Fibroblast of lung (primary cell): ENCODE measurements at regions not wholly inside any gene's neighbourhood (a gene's known extent, or its start where the extent isn't known, plus 50 kb on each side); places are given as distances from the start of the nearest gene placed in this dataset.

Experiments
- DNase-seq, 2 donors: peaks; one replicate each; pipeline versions ENCODE4 v3.0.0 to v3.0.0-alpha.2; 2010; ENCODE audit warnings: low read depth in 2 of 2
- H2AFZ ChIP-seq: 2 replicates; pipeline ENCODE4 v1.5.1; 2012; ENCODE audit warnings: low read length, control low read depth, inconsistent platforms
- H3K27ac ChIP-seq: 2 replicates; pipeline ENCODE4 v1.5.1; 2011; ENCODE audit warnings: low read length, control low read depth; ENCODE audit not compliant: insufficient read depth
- H3K27me3 ChIP-seq: 2 replicates; pipeline ENCODE4 v1.5.1; 2011; ENCODE audit warnings: mild to moderate bottlenecking, low read length; ENCODE audit not compliant: control insufficient read depth, insufficient read depth
- H3K36me3 ChIP-seq: 2 replicates; pipeline ENCODE4 v1.5.1; 2011; ENCODE audit warnings: low read length; ENCODE audit not compliant: control insufficient read depth, insufficient read depth
- H3K4me1 ChIP-seq: 2 replicates; pipeline ENCODE4 v1.5.1; 2011; ENCODE audit warnings: low read length; ENCODE audit not compliant: control insufficient read depth, insufficient read depth; ENCODE audit errors: extremely low read depth
- H3K4me2 ChIP-seq: 2 replicates; pipeline ENCODE4 v1.5.1; 2011; ENCODE audit warnings: low read length, control low read depth; ENCODE audit not compliant: insufficient read depth; ENCODE audit errors: extremely low read depth
- H3K4me3 ChIP-seq, 4 experiments: fragments of 200-600 bp in 1 of 4; sonication (generic) in 1 of 4; replicated peaks in 1 of 4; 2 replicates each; pipeline ENCODE4 v1.5.1; 2011 to 2016; ENCODE audit warnings: low read length in 4 of 4, low read depth in 3 of 4, mild to moderate bottlenecking in 3 of 4, control low read depth in 2 of 4, inconsistent platforms in 1 of 4, mixed read lengths in 1 of 4; ENCODE audit not compliant: insufficient read depth in 1 of 4; ENCODE audit errors: control extremely low read depth in 1 of 4
- H3K79me2 ChIP-seq: 2 replicates; pipeline ENCODE4 v1.5.1; 2012; ENCODE audit warnings: mild to moderate bottlenecking, low read length, inconsistent platforms; ENCODE audit not compliant: control insufficient read depth, insufficient read depth
- H3K9ac ChIP-seq: 2 replicates; pipeline ENCODE4 v1.5.1; 2011; ENCODE audit warnings: mild to moderate bottlenecking, low read length, control low read depth; ENCODE audit not compliant: insufficient read depth
- H3K9me3 ChIP-seq: 2 replicates; pipeline ENCODE4 v1.5.1; 2012; ENCODE audit warnings: low read depth, low read length; ENCODE audit not compliant: control insufficient read depth, insufficient read depth
- H4K20me1 ChIP-seq: 2 replicates; pipeline ENCODE4 v1.5.1; 2011; ENCODE audit warnings: low read length; ENCODE audit not compliant: control insufficient read depth, insufficient read depth; ENCODE audit errors: extremely low read depth
- CTCF ChIP-seq, 2 donors: IDR thresholded peaks in 1 of 2; conservative IDR thresholded peaks in 1 of 2; 1 replicate in 1 of 2; 2 replicates in 1 of 2; pipeline ENCODE4 v1.5.1; 2011 to 2012; ENCODE audit warnings: low read length in 2 of 2, control low read depth in 1 of 2, inconsistent platforms in 1 of 2, low read depth in 1 of 2, mild to moderate bottlenecking in 1 of 2
- EZH2 ChIP-seq: IDR thresholded peaks from 2 replicates; pipeline ENCODE4 v1.5.1; 2012; ENCODE audit warnings: low read length, control low read depth, mild to moderate bottlenecking; ENCODE audit errors: missing control alignments

GRCh38 chr7:52540041-52540440 lies 495.4 kb upstream of the POM121L12 start:
- Histone ChIP-seq H2AFZ (no peak overlapping the region), H3K9ac (no peak overlapping the region), H4K20me1 (no peaks in the 10 kb centered on the region), H3K4me3 (no peak overlapping the region), H3K9me3 (no peaks in the 10 kb centered on the region), H3K4me2 (no peak overlapping the region), H3K27ac (no peak overlapping the region), H3K36me3 (no peaks in the 10 kb centered on the region), H3K79me2 (no peaks in the 10 kb centered on the region), H3K27me3 (no peaks in the 10 kb centered on the region), H3K4me1 (no peaks in the 10 kb centered on the region)
- peak in 1 of 2 donors; percentile 55 for DNase-seq
- TF ChIP-seq CTCF (conservative IDR thresholded peaks at IDR 0.05 in 1 of 2, IDR thresholded peaks at IDR 0.05 in 1 of 2; ENCODE audit: low read depth in 1 of 2, low read length in 2 of 2), result no peak
- no peak for TF ChIP-seq EZH2

GRCh38 chr7:52539414-52539813 lies 496.0 kb upstream of the POM121L12 start:
- H3K27me3 ChIP-seq, result no peaks in the 10 kb centered on the region
- H3K36me3 ChIP-seq, result no peaks in the 10 kb centered on the region
- no peak overlapping the region for H3K4me3 ChIP-seq
- TF ChIP-seq EZH2, result no peak
- TF ChIP-seq CTCF (conservative IDR thresholded peaks at IDR 0.05 in 1 of 2, IDR thresholded peaks at IDR 0.05 in 1 of 2; ENCODE audit: low read depth in 1 of 2, low read length in 2 of 2), result no peak
- H2AFZ ChIP-seq, result no peak overlapping the region
- no peaks in the 10 kb centered on the region for H3K4me1 ChIP-seq
- H3K79me2 ChIP-seq, result no peaks in the 10 kb centered on the region
- no peak overlapping the region for H3K9ac ChIP-seq
- no peak for DNase-seq
- no peaks in the 10 kb centered on the region for H3K9me3 ChIP-seq
- no peak overlapping the region for H3K27ac ChIP-seq
- no peak overlapping the region for H3K4me2 ChIP-seq
- H4K20me1 ChIP-seq, result no peaks in the 10 kb centered on the region

- Histone ChIP-seq H2AFZ (no peak overlapping the region), H3K79me2 (no peaks in the 10 kb centered on the region), H3K9me3 (no peaks in the 10 kb centered on the region), H3K4me2 (no peak overlapping the region), H3K36me3 (no peaks in the 10 kb centered on the region), H3K27ac (no peak overlapping the region), H4K20me1 (no peaks in the 10 kb centered on the region), H3K4me3 (no peak overlapping the region), H3K27me3 (no peaks in the 10 kb centered on the region), H3K4me1 (no peaks in the 10 kb centered on the region), H3K9ac (no peak overlapping the region)
- no peak for DNase-seq
- TF ChIP-seq CTCF (conservative IDR thresholded peaks at IDR 0.05 in 1 of 2, IDR thresholded peaks at IDR 0.05 in 1 of 2; ENCODE audit: low read depth in 1 of 2, low read length in 2 of 2) (no peak), EZH2 (no peak)
These were observed 498.4 kb upstream of the POM121L12 start for GRCh38 chr7:52537051-52537450.
